CD14-positive monocyte (primary cell): ENCODE measurements at regions not wholly inside any gene's neighbourhood (a gene's known extent, or its start where the extent isn't known, plus 50 kb on each side); places are given as distances from the start of the nearest gene placed in this dataset.
A peak's percentile ranks its signal among the peaks of the same experiment; 100 is the strongest.

ENCODE experiments used
- DNase-seq, 3 donors: peaks; one replicate each; pipeline ENCODE4 v3.0.0-alpha.2; 2011 to 2022
- H2AFZ ChIP-seq: 2 replicates; pipeline ENCODE4 v1.6.0; 2012; ENCODE audit warnings: mild to moderate bottlenecking, low read depth, low read length, inconsistent platforms; ENCODE audit not compliant: insufficient read depth, poor library complexity, severe bottlenecking
- H3K27ac ChIP-seq, 2 donors: 1 replicate in 1 of 2; 2 replicates in 1 of 2; pipeline ENCODE4 v1.5.1; 2012 to 2013; ENCODE audit warnings: low read length in 2 of 2, control low read depth in 1 of 2, inconsistent platforms in 1 of 2, low read depth in 1 of 2, mild to moderate bottlenecking in 1 of 2
- H3K27me3 ChIP-seq, 2 donors: one replicate each; pipeline versions ENCODE4 v1.6.0 to v1.6.1; 2011 to 2013; ENCODE audit warnings: low read length in 2 of 2; ENCODE audit not compliant: control insufficient read depth in 2 of 2, insufficient read depth in 2 of 2
- H3K36me3 ChIP-seq, 2 donors: replicated peaks in 1 of 2; 1 replicate in 1 of 2; 2 replicates in 1 of 2; pipeline versions ENCODE4 v1.5.1 to v1.6.1; 2012 to 2013; ENCODE audit warnings: low read length in 2 of 2, control low read depth in 1 of 2, inconsistent platforms in 1 of 2, mild to moderate bottlenecking in 1 of 2; ENCODE audit not compliant: insufficient read depth in 2 of 2, control insufficient read depth in 1 of 2
- H3K4me1 ChIP-seq, 2 donors: 1 replicate in 1 of 2; 2 replicates in 1 of 2; pipeline versions ENCODE4 v1.5.1 to v1.6.1; 2012 to 2013; ENCODE audit warnings: low read length in 2 of 2, control low read depth in 1 of 2, inconsistent platforms in 1 of 2, mild to moderate bottlenecking in 1 of 2, moderate library complexity in 1 of 2; ENCODE audit not compliant: insufficient read depth in 2 of 2, control insufficient read depth in 1 of 2
- H3K4me2 ChIP-seq: replicated peaks from 2 replicates; pipeline ENCODE3; 2012; ENCODE audit warnings: low read length, moderate library complexity, mild to moderate bottlenecking; ENCODE audit not compliant: poor library complexity, severe bottlenecking; ENCODE audit errors: extremely low read depth
- H3K4me3 ChIP-seq, 3 experiments: fragments of 200-600 bp in 1 of 3; sonication (generic) in 1 of 3; replicated peaks in 1 of 3; 1 replicate in 2 of 3; 2 replicates in 1 of 3; pipeline ENCODE4 v1.5.1; 2011 to 2013; ENCODE audit warnings: low read length in 3 of 3, mild to moderate bottlenecking in 3 of 3, control low read depth in 2 of 3, low read depth in 2 of 3, inconsistent platforms in 1 of 3, moderate library complexity in 1 of 3
- H3K79me2 ChIP-seq: 2 replicates; pipeline ENCODE4 v1.6.0; 2012; ENCODE audit warnings: mild to moderate bottlenecking, control low read depth, inconsistent platforms, low read length, moderate library complexity; ENCODE audit not compliant: insufficient read depth
- H3K9ac ChIP-seq: 2 replicates; pipeline ENCODE4 v1.6.0; 2017; ENCODE audit warnings: low read length, mild to moderate bottlenecking; ENCODE audit not compliant: insufficient read depth, poor library complexity, severe bottlenecking
- H3K9me3 ChIP-seq, 2 donors: replicated peaks in 1 of 2; 1 replicate in 1 of 2; 2 replicates in 1 of 2; pipeline versions ENCODE4 v1.5.1 to v1.6.1; 2012 to 2013; ENCODE audit warnings: low read length in 2 of 2, control low read depth in 1 of 2; ENCODE audit not compliant: control insufficient read depth in 1 of 2, insufficient read depth in 1 of 2
- H4K20me1 ChIP-seq: 2 replicates; pipeline ENCODE4 v1.6.0; 2012; ENCODE audit warnings: mild to moderate bottlenecking, low read length, control low read depth, moderate library complexity; ENCODE audit not compliant: insufficient read depth
- H3K27ac Mint-ChIP-seq, 7 donors: one replicate each; pipeline ENCODE4 v1.8.0; 2020; ENCODE audit warnings: mild to moderate bottlenecking in 7 of 7, mixed read lengths in 7 of 7, moderate library complexity in 6 of 7, inconsistent platforms in 2 of 7
- H3K27me3 Mint-ChIP-seq, 3 donors: one replicate each; pipeline ENCODE4 v1.8.0; 2021 to 2022; ENCODE audit warnings: low read depth in 3 of 3, mild to moderate bottlenecking in 3 of 3, mixed read lengths in 3 of 3, moderate library complexity in 3 of 3, inconsistent platforms in 1 of 3
- H3K36me3 Mint-ChIP-seq, 2 donors: one replicate each; pipeline ENCODE4 v1.8.0; 2020; ENCODE audit warnings: mixed read lengths in 2 of 2, inconsistent platforms in 1 of 2, mild to moderate bottlenecking in 1 of 2
- H3K4me1 Mint-ChIP-seq: one replicate; pipeline ENCODE4 v1.8.0; 2020; ENCODE audit warnings: mild to moderate bottlenecking, mixed read lengths
- H3K4me3 Mint-ChIP-seq, 2 donors: one replicate each; pipeline ENCODE4 v1.8.0; 2020; ENCODE audit warnings: mild to moderate bottlenecking in 2 of 2, mixed read lengths in 2 of 2, moderate library complexity in 1 of 2
- H3K9me3 Mint-ChIP-seq, 7 donors: one replicate each; pipeline ENCODE4 v1.8.0; 2020 to 2022; ENCODE audit warnings: mixed read lengths in 7 of 7, mild to moderate bottlenecking in 6 of 7, moderate library complexity in 6 of 7, inconsistent platforms in 2 of 7
- WGBS: methylation state at CpG from one replicate; pipeline ENCODE4 v1.1.5; 2013; ENCODE audit warnings: missing lambda C conversion rate; ENCODE audit not compliant: insufficient coverage; 5-methylcytosine and 5-hydroxymethylcytosine counted together
- intact Hi-C, 2 donors: fragments of 100-400 bp; cut with micrococcal nuclease; formaldehyde crosslinking; loops; one replicate each; pipeline versions ENCODE4 v1.15.0 to v1.15.1; 2023
- TF ChIP-seq, protein P1 (sequence below): fragments of 200-600 bp; IDR thresholded peaks from one replicate; pipeline ENCODE4 v1.8.0; 2022; ENCODE audit warnings: antibody characterized with exemption, mild to moderate bottlenecking

DNA sequence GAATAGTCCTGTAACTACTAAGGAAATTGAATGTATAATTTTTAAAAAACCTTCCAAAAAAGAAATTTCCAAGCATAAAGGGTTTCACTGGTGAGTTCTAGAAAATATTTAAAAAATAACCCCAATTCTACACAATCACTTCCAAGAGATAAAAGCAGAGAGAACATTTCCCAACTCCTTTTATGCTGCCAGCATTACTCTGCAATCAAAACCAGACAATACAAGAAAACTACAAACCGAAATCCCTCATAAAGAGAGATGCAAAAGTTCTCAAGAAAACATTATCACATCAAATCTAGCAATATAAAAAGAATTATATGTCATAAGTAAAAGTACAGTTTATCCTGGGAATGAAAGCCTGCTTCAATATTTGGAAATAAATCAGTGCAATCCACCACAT is 84.8 kb downstream of the OAT start:
- TF ChIP-seq, protein P1, sequence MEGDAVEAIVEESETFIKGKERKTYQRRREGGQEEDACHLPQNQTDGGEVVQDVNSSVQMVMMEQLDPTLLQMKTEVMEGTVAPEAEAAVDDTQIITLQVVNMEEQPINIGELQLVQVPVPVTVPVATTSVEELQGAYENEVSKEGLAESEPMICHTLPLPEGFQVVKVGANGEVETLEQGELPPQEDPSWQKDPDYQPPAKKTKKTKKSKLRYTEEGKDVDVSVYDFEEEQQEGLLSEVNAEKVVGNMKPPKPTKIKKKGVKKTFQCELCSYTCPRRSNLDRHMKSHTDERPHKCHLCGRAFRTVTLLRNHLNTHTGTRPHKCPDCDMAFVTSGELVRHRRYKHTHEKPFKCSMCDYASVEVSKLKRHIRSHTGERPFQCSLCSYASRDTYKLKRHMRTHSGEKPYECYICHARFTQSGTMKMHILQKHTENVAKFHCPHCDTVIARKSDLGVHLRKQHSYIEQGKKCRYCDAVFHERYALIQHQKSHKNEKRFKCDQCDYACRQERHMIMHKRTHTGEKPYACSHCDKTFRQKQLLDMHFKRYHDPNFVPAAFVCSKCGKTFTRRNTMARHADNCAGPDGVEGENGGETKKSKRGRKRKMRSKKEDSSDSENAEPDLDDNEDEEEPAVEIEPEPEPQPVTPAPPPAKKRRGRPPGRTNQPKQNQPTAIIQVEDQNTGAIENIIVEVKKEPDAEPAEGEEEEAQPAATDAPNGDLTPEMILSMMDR: no peak
- H3K27me3 Mint-ChIP-seq: peaks cover 1 to 8% (median 4%) of the 10 kb centered on the region in 3 donors
- Histone ChIP-seq H4K20me1 (no peaks in the 10 kb centered on the region), H3K79me2 (no peaks in the 10 kb centered on the region), H3K27me3 (no peaks in the 10 kb centered on the region), H3K36me3 (no peaks in the 10 kb centered on the region), H3K27ac (no peak overlapping the region), H3K4me1 (peaks cover 8 to 17% of the 10 kb centered on the region in 2 donors), H3K4me3 (no peak overlapping the region), H2AFZ (no peak overlapping the region), H3K9ac (no peak overlapping the region), H3K9me3 (no peaks in the 10 kb centered on the region), H3K4me2 (no peak overlapping the region)
- DNase-seq: no peak
- H3K4me1 Mint-ChIP-seq: peaks cover 22% of the 10 kb centered on the region
- intact Hi-C loops: no loop called here
- peaks cover 3 to 4% of the 10 kb centered on the region in 2 donors for H3K36me3 Mint-ChIP-seq
- no peak overlapping the region for H3K4me3 Mint-ChIP-seq
- WGBS: no CpG with 5 or more reads among the region's 1 CpG
- peaks cover 5 to 18% (median 11%) of the 10 kb centered on the region in 7 donors for H3K9me3 Mint-ChIP-seq
- no peak overlapping the region for H3K27ac Mint-ChIP-seq

DNA sequence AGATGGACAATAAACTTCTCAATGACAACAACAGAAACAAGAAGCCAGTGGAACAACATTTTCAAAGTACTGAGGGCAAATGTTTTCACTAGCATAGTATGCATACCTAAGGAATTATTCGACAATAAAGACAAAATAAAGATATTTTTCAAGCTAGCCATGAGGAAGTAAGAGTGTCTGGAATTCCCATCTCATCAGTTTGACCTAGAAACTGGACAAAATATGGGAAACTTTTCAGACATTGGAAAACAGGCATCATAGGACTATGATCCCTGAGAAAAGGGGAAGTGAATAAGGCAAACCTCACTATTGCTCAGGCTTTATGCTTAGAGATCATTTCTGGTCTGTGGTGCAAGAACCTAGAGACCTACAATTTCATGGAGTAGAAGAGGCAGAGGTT is 86.3 kb downstream of the OAT start:
- peaks cover 0 to 8% (median 6%) of the 10 kb centered on the region in 3 donors for H3K27me3 Mint-ChIP-seq
- H3K4me1 Mint-ChIP-seq: peaks cover 11% of the 10 kb centered on the region
- Histone ChIP-seq H4K20me1 (no peaks in the 10 kb centered on the region), H3K27ac (peak overlapping the region in 1 of 2 donors; percentile 21), H3K4me2 (no peak overlapping the region), H3K79me2 (no peaks in the 10 kb centered on the region), H3K36me3 (no peaks in the 10 kb centered on the region), H3K9ac (no peak overlapping the region), H2AFZ (no peak overlapping the region), H3K4me3 (no peak overlapping the region), H3K4me1 (peaks cover 7 to 11% of the 10 kb centered on the region in 2 donors), H3K27me3 (no peaks in the 10 kb centered on the region), H3K9me3 (no peaks in the 10 kb centered on the region)
- H3K27ac Mint-ChIP-seq: peak overlapping the region in 5 of 7 donors; percentile 21 to 80 (median 55)
- peaks cover 5 to 18% (median 11%) of the 10 kb centered on the region in 7 donors for H3K9me3 Mint-ChIP-seq
- no peak overlapping the region for H3K4me3 Mint-ChIP-seq
- WGBS: no CpG with 5 or more reads among the region's 1 CpG
- peaks cover 0 to 4% of the 10 kb centered on the region in 2 donors for H3K36me3 Mint-ChIP-seq
- TF ChIP-seq, protein P1: no peak
- intact Hi-C loops: no loop called here
- peak; percentile 43 to 78 (median 73) for DNase-seq
